HG03108 (cell line): ENCODE measurements at regions not wholly inside any gene's neighbourhood (a gene's known extent, or its start where the extent isn't known, plus 50 kb on each side); places are given as distances from the start of the nearest gene placed in this dataset.

Experiments used
- ATAC-seq: cut with Tn5 transposase; IDR thresholded peaks from one replicate; pipeline ENCODE4 v1.9.1; 2021; ENCODE audit warnings: moderate library complexity; ENCODE audit not compliant: unreplicated experiment

- ATAC-seq = no peak
Measured at GRCh38 chr12:115598871-115599811, 678.4 kb downstream of the MED13L start.

- no peak for ATAC-seq
Measured at GRCh38 chr12:115597157-115597712, 680.3 kb downstream of the MED13L start.

- ATAC-seq = no peak
Measured at GRCh38 chr12:115588131-115588530, 689.4 kb downstream of the MED13L start.

- ATAC-seq = no peak
Measured at GRCh38 chr12:115584156-115584555, 693.3 kb downstream of the MED13L start.

GRCh38 chr12:115583591-115583990 lies 693.9 kb downstream of the MED13L start:
- ATAC-seq = no peak

GRCh38 chr12:115577401-115577800 lies 700.1 kb downstream of the MED13L start:
- no peak for ATAC-seq

- ATAC-seq = no peak
Measured at GRCh38 chr12:115574826-115575225, 702.7 kb downstream of the MED13L start.

GRCh38 chr12:115572440-115572839 lies 705.1 kb downstream of the MED13L start:
- ATAC-seq = peak; percentile 54

GRCh38 chr12:115571446-115571845 lies 706.0 kb downstream of the MED13L start:
- no peak for ATAC-seq

- ATAC-seq = no peak
Measured at GRCh38 chr12:115571027-115571426, 706.5 kb downstream of the MED13L start.

GRCh38 chr12:115570069-115570777 lies 707.3 kb downstream of the MED13L start:
- no peak for ATAC-seq

- ATAC-seq = no peak
Measured at GRCh38 chr12:115569345-115570068, 708.0 kb downstream of the MED13L start.

- ATAC-seq = no peak
Measured at GRCh38 chr12:115558281-115558680, 719.2 kb downstream of the MED13L start.

- ATAC-seq = no peak
Measured at GRCh38 chr12:115553622-115554021, 723.9 kb downstream of the MED13L start.

GRCh38 chr12:115543269-115543668 lies 734.2 kb downstream of the MED13L start:
- ATAC-seq = no peak

- no peak for ATAC-seq
Measured at GRCh38 chr12:115542656-115543055, 734.8 kb downstream of the MED13L start.

GRCh38 chr12:115541891-115542421 lies 735.5 kb downstream of the MED13L start:
- no peak for ATAC-seq

- no peak for ATAC-seq
Measured at GRCh38 chr12:115528466-115528865, 749.0 kb downstream of the MED13L start.

GRCh38 chr12:115521771-115522409 lies 755.6 kb downstream of the MED13L start:
- ATAC-seq = no peak

GRCh38 chr12:115519887-115520286 lies 757.6 kb downstream of the MED13L start:
- no peak for ATAC-seq
